Fibroblast of skin of left quadriceps (primary cell): ENCODE measurements at regions not wholly inside any gene's neighbourhood (a gene's known extent, or its start where the extent isn't known, plus 50 kb on each side); places are given as distances from the start of the nearest gene placed in this dataset.
"Not testable (repeated sequence)": the region's sequence is repeated elsewhere in the genome, so short reads cannot be mapped to it uniquely, and the experiment has no call there.

Experiments
- DNase-seq, 2 experiments: peaks; one replicate each; pipeline ENCODE4 v3.0.0-alpha.2; 2013; ENCODE audit warnings: low read depth in 2 of 2

DNA sequence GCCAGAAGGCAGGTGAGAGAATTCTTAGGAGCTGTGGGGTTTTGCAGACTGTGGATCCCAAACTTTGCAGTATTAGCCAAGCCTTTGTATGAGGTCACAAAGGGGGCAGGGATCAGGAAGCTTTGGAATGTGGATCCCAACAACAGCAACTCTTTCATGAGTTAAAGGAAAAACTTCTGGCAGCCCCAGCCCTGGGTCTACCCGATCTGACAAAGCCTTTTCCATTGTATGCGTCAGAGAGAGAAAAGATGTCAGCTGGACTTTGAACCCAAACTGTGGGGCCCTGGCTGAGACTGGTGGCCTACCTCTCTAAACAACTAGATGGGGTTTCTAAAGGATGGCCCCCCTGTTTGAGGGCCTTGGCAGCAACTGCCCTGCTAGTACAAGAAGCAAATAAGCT is 101.8 kb upstream of the OSBPL11 start:
- DNase-seq, result not testable (repeated sequence)

- DNase-seq, result not testable (repeated sequence)
Measured at GRCh38 chr3:125697979-125698640, 102.8 kb upstream of the OSBPL11 start.

GRCh38 chr3:125715651-125716050 is 120.4 kb upstream of the OSBPL11 start:
- DNase-seq, result no peak

DNA sequence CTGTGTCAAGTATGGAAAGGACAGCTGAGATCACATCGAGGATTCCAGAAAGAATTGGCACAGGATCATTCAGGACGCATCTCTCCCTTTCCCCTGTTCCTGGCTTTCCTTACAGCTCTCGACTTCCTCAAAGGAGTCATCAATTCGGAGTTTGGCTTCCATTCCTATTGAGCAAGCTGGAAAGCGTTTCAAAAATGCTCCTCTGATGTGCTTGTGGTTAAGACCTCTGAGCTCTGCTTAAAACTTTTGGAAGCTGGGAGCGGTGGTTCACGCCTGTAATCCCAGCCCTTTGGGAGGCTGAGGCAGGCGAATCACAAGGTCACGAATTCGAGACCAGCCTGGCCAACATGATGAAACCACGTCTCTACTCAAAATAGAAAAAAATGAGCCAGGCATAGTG is 136.9 kb upstream of the OSBPL11 start:
- peak; percentile 52 to 59 for DNase-seq

DNA sequence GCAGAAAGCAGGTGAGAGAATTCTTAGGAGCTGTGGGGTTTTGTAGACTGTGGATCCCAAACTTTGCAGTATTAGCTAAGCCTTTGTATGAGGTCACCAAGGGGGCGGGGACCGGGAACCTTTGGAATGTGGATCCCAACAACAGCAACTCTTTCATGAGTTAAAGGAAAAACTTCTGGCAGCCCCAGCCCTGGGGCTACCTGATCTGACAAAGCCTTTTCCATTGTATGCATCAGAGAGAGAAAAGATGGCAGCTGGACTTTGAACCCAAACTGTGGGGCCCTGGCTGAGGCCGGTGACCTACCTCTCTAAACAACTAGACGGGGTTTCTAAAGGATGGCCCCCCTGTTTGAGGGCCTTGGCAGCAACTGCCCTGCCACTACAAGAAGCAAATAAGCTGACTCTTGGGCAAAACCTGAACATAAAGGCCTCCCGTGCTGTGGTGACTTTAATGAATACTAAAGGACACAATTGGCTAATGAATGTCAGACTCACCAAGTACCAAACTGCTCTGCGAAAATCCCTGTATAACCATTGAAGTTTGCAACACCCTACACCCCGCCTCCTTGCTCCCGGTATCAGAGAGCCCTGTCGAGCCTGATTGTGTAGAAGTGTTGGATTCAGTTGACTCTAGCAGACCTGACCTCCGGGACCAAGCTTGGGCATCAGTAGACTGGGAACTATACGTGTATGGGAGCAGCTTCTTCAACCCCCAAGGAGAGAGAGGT is 146.9 kb upstream of the OSBPL11 start:
- not testable (repeated sequence) for DNase-seq

GRCh38 chr3:125742845-125743244 is 147.5 kb upstream of the OSBPL11 start:
- not testable (repeated sequence) for DNase-seq

GRCh38 chr3:125757050-125757449 is 161.8 kb upstream of the OSBPL11 start:
- not testable (repeated sequence) for DNase-seq

DNA sequence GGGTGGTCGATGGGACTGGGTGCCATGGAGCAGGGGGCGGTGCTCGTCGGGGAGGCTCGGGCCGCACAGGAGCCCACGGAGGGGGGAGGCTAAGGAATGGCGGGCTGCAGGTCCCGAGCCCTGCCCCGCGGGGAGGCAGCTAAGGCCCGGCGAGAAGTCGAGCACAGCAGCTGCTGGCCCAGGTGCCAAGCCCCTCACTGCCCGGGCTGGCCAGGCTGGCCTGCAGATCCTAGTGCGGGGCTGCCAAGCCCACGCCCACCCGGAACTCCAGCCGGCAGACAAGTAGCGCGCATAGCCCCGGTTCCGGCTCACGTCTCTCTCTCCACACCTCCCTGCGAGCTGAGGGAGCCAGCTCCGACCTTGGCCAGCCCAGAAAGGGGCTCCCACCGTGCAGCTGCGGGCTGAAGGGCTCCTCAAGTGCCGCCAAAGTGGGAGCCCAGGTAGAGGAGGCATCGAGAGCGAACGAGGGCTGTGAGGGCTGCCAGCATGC is 163.4 kb upstream of the OSBPL11 start:
- DNase-seq, result not testable (repeated sequence)

DNA sequence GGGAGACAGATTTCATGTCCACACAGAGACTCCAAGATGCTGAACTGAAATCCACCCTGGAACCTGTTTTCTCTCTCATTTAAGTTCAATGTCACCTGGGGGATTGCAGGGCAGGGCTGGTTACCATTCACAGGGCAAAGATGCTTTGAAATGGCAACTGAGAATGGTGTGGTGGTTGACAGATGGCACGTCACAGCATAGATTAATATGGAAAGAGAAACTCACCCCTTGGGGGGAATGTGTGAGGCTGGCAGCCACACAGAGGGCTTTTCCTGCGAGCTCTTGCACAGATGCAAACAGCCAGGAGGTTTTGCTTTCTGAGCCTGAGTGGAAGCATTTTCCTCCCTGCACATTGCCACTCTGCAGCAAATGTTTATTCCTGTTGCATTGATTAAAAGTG is 167.3 kb upstream of the OSBPL11 start:
- DNase-seq, result not testable (repeated sequence)

DNA sequence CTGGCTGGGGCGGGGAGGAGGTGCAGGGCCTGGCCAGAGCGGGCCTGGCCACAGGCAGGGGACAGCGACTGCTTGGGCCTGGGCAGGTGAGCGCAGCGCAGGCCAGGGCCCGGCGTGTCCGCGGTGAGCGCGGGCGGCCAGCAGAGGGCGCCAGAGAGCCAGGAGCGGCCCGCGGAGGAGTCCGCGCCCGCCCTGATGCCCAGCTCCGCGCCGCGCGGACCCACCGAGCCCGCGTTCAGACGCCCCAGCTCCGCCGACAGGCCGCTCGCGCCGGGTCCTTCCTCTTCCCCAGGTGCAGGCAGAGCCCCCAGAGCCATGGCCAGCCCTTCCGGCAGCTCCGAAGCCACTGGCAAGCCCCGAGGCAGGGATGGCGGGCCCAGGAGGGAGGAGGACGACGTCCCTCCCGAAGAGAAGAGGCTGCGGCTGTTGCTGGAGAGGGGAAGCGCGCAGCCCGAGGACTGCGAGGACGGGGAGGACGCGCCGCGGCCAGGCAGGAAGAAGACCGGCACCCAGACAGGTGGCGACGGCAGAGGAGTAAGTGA is 171.1 kb upstream of the OSBPL11 start:
- DNase-seq, result peak; percentile 4 to 7

DNA sequence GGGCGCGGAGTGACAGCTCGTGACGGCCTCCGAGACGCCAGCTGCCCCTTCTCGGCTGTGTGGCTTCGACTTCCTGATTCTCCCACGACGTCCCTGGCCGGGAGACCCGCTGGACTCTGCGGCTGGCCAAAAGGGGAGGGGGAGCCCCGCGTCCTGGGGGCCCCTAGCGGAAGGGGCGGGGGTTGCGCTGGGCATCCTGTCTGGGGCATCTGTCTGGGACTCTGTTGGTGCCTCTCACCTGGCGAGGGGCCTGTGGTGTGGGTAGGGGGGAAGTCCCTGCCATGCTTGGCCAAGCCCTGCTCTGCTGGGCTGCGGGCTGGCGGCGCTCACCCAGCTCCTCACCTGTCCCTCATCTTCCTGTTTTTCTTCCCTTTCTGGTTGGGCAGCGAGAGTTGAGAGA is 171.6 kb upstream of the OSBPL11 start:
- not testable (repeated sequence) for DNase-seq

GRCh38 chr3:125767641-125768040 is 172.3 kb upstream of the OSBPL11 start:
- no peak for DNase-seq

DNA sequence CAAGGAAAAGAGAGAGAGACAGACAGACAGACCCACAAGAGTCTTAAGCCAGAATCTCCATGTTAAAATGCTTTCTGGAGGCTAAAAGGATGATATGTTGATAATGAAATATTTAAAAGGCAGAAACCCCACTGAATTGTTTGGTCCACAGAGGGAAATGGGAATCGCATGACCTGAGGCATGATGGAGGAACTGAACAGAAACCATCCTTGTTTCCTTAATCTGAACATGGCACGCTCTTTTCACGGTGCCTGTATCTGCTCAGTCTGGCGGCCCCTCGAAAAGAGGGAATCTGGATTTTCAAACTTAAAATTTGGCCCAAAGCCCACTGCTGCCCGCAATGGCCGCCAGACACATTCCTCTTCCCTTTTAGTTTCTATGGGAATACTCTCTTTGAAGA is 173.5 kb upstream of the OSBPL11 start:
- DNase-seq, result not testable (repeated sequence)

DNA sequence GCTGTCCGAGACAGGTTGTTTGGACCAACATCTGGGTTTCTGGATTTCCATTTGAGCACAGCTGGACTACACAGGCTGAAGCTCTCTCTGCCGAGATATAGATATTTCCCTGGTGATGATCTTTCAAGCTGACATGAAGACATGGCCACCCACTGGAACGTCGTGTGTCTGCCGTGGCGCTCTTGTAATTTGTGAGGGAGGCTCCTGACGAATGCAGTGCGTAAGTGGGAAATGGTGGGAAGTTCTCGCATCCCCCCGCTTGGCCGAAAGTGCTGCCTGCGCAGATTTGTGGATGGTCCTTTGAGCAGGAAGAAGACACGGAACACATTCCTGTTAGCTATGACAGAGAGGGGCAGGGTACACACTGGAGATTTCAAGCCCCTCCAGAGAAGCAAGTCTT is 176.2 kb upstream of the OSBPL11 start:
- not testable (repeated sequence) for DNase-seq

DNA sequence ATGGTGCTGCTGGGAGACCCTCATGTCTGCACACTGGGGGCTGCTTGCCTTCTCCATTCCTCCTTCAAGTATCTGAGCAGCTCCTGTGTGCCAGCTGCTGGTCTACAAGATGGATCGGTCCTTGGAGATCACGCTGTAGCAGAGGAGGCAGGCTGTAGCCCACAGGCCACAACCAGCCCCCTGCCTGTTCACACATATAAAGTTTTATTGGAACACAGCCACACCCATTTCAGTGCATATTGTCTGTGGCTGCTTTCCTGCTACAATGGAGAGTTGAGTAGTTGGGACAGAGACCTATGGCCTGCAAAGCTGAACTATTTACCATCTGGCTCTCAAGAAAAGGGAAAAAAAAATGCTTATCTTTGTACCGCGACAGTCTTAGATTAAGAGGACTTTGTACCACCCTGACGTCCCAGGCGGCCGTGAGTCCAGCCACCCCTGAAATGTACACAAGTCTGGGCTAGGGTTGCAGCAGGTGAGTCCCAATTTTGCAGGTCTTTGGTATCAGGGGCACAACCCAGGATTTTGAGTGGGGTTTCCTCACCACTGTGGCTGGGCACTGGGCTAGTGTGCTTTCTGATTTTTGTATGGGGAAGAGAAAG is 179.2 kb upstream of the OSBPL11 start:
- not testable (repeated sequence) for DNase-seq

- not testable (repeated sequence) for DNase-seq
Measured at GRCh38 chr3:125775106-125775505, 179.8 kb upstream of the OSBPL11 start.

DNA sequence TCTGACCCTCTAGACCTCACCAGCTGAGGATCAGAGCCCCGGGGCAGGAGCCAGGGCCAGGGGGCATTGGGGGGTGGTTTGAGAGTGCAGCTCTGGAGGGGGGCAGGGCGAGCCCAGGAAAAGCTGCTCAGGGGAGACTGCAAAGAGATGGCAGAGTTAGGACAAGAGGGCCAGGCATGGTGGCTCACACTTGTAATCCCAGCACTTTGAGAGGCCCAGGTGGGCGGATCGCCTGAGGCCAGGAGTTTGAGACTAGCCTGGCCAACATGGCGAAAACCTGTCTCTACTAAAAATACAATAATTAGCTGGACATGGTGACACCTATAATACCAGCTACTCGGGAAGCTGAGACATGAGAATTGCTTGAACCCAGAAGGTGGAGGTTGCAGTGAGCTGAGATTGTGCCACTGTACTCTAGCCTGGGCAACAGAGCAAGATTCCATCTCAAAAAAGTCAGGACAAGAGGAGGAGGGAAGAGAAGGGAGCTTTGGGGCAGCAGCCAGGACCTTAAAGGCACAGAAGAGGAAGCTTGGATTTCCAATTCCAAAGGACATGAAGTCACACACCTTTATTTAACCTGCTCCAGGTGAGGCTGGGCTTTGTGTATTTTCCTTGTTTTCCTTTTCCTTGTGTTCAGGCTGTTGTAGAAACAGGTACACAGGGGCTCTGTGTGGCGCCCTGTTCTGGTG is 180.5 kb upstream of the OSBPL11 start:
- not testable (repeated sequence) for DNase-seq

- DNase-seq, result not testable (repeated sequence)
Measured at GRCh38 chr3:125779276-125779675, 184.0 kb upstream of the OSBPL11 start.

GRCh38 chr3:125779918-125780317 is 184.6 kb upstream of the OSBPL11 start:
- not testable (repeated sequence) for DNase-seq

DNA sequence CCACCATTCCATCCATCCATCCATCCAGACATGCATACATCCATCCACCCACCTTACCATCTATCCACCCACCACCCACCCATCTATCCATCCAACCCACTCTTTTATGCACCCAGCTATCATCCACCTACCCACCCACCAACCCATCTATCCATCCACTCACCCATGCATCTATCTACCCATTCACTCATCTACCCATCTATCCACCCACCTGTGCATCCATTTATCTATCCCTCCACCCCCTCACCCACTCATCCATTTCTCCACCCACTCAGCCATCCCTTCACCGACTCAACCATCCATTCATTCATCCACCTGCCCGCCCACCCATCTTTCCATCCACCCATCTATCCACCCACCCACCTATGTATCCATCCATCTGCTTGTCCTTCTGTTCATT is 186.4 kb upstream of the OSBPL11 start:
- DNase-seq, result not testable (repeated sequence)

- not testable (repeated sequence) for DNase-seq
Measured at GRCh38 chr3:125790312-125790711, 178.7 kb upstream of the ROPN1B start.

DNA sequence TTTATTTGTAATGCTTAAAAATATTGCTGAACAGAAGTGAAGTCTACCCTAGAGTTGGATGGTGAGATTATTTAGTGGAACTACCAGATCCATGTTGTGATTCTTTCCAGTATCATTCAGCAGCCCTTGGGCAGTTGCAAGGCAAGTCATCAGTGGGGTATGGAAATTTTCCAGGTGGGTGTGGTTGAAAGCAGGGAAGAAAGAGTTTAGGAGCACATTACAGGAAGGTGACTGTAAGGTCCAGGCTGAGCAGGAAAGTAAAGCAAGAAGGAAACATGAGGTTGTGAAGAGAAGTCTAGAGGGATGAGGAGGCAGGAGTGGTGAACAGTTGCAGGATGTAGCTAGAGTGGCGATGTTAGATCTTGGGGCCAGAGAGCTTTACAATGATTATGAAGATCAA is 178.0 kb upstream of the ROPN1B start:
- DNase-seq, result not testable (repeated sequence)
